ENCODE measurements at regions not wholly inside any gene's neighbourhood (a gene's known extent, or its start where the extent isn't known, plus 50 kb on each side); places are given as distances from the start of the nearest gene placed in this dataset.

DNA sequence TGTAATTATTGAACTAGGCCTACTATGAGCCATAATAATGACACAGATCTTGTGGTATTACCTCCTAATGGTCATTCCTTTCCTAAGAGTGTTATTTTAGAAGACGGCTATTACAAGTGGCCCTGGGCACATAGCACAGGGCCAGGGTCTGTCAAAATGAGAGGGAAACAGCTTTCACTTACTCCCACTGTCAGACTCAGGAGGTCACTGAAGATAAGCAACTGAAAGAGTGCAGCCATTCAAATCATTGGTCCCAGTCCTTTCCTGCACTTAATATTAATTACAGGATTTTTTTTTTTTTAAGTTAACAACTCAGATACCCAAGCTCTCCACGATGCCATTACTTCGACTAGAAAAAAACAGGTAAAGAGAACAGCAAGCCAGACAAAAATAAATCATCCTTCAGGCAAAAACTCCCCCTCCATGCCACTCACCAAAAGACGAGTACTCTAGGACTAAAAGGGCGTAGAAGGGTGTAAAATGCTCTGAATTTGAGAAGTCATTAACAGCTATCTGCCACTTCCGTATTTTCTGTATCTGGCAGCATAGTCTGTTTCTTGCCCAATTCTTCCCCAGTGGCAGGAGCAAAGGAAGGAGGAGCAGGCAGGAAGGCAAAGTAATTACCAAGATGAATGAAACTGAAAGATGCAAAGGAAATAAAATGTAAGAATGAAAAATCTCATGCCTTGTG lies 87.4 kb downstream of the ZNF608 start:
- Histone ChIP-seq H3K9ac (no peak overlapping the region), H4K20me1 (ENCODE audit: insufficient read depth) (no peaks in the 10 kb centered on the region), H3K4me2 (no peak overlapping the region), H3K79me2 (ENCODE audit: insufficient read depth, low read depth) (no peaks in the 10 kb centered on the region), H3K4me1 (ENCODE audit: low read depth, poor library complexity, severe bottlenecking) (no peaks in the 10 kb centered on the region), H3K27ac (no peak overlapping the region), H2AFZ (ENCODE audit: low read depth) (no peak overlapping the region), H3K36me3 (ENCODE audit: insufficient read depth) (no peaks in the 10 kb centered on the region), H3K4me3 (IDR thresholded peaks at IDR 0.05; ENCODE audit: insufficient read depth, low read depth, low read length) (no peak overlapping the region), H3K27me3 (ENCODE audit: insufficient read depth, low read depth) (no peaks in the 10 kb centered on the region)
- TF ChIP-seq, protein P1, sequence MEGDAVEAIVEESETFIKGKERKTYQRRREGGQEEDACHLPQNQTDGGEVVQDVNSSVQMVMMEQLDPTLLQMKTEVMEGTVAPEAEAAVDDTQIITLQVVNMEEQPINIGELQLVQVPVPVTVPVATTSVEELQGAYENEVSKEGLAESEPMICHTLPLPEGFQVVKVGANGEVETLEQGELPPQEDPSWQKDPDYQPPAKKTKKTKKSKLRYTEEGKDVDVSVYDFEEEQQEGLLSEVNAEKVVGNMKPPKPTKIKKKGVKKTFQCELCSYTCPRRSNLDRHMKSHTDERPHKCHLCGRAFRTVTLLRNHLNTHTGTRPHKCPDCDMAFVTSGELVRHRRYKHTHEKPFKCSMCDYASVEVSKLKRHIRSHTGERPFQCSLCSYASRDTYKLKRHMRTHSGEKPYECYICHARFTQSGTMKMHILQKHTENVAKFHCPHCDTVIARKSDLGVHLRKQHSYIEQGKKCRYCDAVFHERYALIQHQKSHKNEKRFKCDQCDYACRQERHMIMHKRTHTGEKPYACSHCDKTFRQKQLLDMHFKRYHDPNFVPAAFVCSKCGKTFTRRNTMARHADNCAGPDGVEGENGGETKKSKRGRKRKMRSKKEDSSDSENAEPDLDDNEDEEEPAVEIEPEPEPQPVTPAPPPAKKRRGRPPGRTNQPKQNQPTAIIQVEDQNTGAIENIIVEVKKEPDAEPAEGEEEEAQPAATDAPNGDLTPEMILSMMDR (conservative IDR thresholded peaks at IDR 0.05; ENCODE audit: low read depth, low read length), result no peak

DNA sequence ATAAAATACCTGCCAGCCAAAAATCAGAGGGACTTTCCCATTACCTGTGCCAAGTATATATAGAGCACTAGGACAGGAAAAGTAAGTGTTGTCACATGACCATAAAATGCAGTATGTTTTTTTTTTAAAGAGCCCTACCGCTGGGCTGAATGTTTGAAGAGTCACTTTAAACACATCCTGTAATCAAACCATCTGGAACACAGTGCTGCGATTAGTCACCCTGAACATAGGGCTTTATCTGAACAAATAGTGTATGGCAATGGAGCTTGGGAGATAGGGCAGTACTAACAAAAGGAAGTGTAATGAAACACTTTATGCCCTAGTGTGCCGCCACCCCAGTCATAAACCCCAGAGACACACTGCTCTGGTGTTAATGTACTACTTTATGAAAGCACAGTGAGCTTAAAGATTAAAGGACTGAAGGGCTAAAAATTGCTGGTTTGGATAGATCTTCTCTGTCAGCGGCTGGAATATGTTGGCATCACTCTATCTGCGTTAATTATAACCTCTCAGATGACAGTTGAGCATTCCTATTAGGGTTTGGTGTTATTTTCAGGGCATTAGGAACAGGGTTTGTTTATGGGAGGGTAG lies 90.4 kb downstream of the ZNF608 start:
- Histone ChIP-seq H3K27me3 (ENCODE audit: insufficient read depth, low read depth) (peaks cover 21% of the 10 kb centered on the region), H3K27ac (no peak overlapping the region), H3K4me2 (no peak overlapping the region), H3K4me3 (IDR thresholded peaks at IDR 0.05; ENCODE audit: insufficient read depth, low read depth, low read length) (no peak overlapping the region), H3K9ac (no peak overlapping the region), H3K79me2 (ENCODE audit: insufficient read depth, low read depth) (no peaks in the 10 kb centered on the region), H3K36me3 (ENCODE audit: insufficient read depth) (no peaks in the 10 kb centered on the region), H3K4me1 (ENCODE audit: low read depth, poor library complexity, severe bottlenecking) (peaks cover 5% of the 10 kb centered on the region), H2AFZ (ENCODE audit: low read depth) (no peak overlapping the region), H4K20me1 (ENCODE audit: insufficient read depth) (no peaks in the 10 kb centered on the region)
- TF ChIP-seq, protein P1 (conservative IDR thresholded peaks at IDR 0.05; ENCODE audit: low read depth, low read length), result no peak

DNA sequence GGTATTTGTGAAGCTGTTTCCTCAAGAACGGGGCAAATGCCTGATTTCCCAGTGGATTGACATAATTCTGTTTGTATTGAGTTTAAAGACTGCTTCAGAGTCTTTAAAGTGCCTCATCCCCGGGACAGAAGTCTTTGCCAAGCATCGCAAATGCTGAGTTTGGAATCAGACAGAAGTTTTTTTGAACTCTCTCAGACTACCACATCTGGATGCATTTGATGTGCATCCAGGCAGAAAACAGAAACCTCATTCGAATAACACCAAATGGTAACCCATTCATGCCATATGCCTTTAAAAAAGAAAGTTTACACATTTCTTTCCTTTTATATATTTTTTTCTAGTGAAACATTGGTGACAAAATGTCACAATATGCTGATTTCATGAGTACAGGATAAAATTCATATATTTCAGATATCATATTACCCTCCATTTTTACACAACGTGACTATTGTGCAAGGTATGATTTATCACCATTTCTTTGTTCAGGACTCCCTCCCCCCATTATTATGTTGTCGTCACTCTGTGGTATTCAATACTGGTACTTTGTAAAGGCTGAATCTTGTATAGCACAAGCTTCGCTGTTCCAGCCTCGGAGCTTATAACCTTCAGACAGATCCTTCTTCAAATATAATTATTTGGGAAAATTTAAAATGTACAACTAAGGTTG lies 91.1 kb downstream of the ZNF608 start:
- Histone ChIP-seq H4K20me1 (ENCODE audit: insufficient read depth) (no peaks in the 10 kb centered on the region), H3K79me2 (ENCODE audit: insufficient read depth, low read depth) (no peaks in the 10 kb centered on the region), H3K27ac (no peak overlapping the region), H2AFZ (ENCODE audit: low read depth) (no peak overlapping the region), H3K36me3 (ENCODE audit: insufficient read depth) (no peaks in the 10 kb centered on the region), H3K27me3 (ENCODE audit: insufficient read depth, low read depth) (peaks cover 25% of the 10 kb centered on the region), H3K9ac (no peak overlapping the region), H3K4me2 (no peak overlapping the region), H3K4me3 (IDR thresholded peaks at IDR 0.05; ENCODE audit: insufficient read depth, low read depth, low read length) (no peak overlapping the region), H3K4me1 (ENCODE audit: low read depth, poor library complexity, severe bottlenecking) (peaks cover 11% of the 10 kb centered on the region)
- TF ChIP-seq, protein P1 (conservative IDR thresholded peaks at IDR 0.05; ENCODE audit: low read depth, low read length), result no peak

DNA sequence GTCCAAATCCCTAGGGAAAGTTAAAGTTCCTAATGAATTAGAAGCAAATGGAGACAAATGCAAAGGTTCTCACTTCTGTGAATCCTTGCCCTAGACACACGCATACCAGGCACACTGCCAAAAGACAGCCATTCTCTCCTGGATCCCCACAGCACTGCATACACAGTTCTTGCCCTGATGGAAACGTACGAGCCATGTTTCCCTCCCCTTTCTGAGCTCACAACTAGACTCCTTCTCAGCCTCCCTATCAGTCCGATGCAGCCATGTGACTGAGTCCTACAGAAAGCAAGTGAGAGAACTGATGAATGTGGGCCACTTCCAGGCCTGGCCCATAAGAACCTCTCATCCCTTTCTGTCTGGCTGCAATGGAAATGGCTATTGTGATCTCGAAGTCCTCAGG lies 92.0 kb downstream of the ZNF608 start:
- no peaks in the 10 kb centered on the region for H4K20me1 ChIP-seq (ENCODE audit: insufficient read depth)
- peaks cover 25% of the 10 kb centered on the region for H3K27me3 ChIP-seq (ENCODE audit: insufficient read depth, low read depth)
- no peaks in the 10 kb centered on the region for H3K36me3 ChIP-seq (ENCODE audit: insufficient read depth)
- H3K4me1 ChIP-seq (ENCODE audit: low read depth, poor library complexity, severe bottlenecking), result peaks cover 18% of the 10 kb centered on the region
- H3K4me3 ChIP-seq (IDR thresholded peaks at IDR 0.05; ENCODE audit: insufficient read depth, low read depth, low read length), result no peak overlapping the region
- H3K27ac ChIP-seq, result no peak overlapping the region
- H3K4me2 ChIP-seq, result no peak overlapping the region
- no peak overlapping the region for H2AFZ ChIP-seq (ENCODE audit: low read depth)
- no peak overlapping the region for H3K9ac ChIP-seq
- TF ChIP-seq, protein P1 (conservative IDR thresholded peaks at IDR 0.05; ENCODE audit: low read depth, low read length), result no peak
- H3K79me2 ChIP-seq (ENCODE audit: insufficient read depth, low read depth), result no peaks in the 10 kb centered on the region
